Hippocampal formation (tissue), 2 donors: ENCODE measurements at regions not wholly inside any gene's neighbourhood (a gene's known extent, or its start where the extent isn't known, plus 50 kb on each side); places are given as distances from the start of the nearest gene placed in this dataset.

Source experiments
- DNase-seq, 2 donors: peaks; one replicate each; lab custom pipeline; 2025; lab: John Stamatoyannopoulos, UW

DNA sequence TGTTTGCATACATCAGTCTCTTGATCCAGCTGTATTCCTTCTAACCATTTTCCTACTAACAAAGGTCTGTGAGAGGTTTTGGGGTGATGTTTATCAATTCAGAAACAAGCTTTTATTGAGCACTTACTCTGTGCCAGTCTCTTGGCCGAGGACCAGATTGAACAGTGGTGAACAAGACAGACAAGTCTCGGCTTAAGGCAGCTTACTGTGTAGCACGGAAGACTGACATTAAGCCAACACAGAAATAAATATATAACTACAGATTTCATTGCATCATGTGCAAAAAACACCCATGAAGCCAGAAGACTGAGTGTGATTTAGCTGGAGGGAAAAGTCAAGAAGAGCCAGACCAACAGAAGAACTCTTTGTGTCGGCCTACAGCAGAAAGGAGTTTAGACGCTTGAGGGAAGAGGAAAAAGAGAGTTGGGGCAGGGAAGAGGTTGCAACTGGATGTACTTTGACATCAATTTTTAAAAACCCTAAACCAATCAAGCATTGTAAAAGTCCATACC, 549.6 kb upstream of the CITED2 start:
- DNase-seq: no peak

DNA sequence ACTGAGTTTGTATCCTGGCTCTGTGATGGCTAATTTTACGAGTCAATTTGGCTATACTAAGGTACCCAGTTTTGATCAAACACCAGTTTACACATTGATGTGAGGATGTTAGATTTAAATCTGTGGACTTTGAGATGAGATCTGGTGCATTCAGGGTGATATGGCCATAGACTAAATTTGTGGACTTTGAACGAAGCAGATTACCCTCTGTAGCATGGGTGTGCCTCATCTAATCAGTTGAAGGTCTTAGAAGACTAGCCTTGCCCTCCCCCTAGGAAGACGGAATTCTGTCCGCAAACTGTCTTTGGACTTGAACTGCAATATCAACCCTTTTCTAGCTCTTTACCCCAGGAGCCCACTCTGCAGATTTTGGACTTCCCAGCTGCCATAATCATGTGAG, 547.8 kb upstream of the CITED2 start:
- no peak for DNase-seq

DNA sequence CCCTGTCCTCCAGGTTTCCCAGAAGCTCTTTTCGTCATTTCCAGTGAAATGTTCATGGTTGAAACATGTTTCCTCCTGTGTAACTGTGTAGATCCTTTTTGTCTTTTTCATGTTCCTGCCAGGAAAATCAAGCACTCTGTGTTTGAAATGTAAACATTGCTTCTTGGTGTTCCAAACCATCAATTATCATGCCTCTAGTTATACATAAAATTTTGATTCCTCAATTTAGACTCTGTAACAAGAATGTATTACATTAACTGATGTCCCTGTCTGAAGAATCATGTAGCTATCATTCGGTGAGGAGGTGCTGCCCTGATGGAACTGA, 546.3 kb upstream of the CITED2 start:
- DNase-seq: no peak

DNA sequence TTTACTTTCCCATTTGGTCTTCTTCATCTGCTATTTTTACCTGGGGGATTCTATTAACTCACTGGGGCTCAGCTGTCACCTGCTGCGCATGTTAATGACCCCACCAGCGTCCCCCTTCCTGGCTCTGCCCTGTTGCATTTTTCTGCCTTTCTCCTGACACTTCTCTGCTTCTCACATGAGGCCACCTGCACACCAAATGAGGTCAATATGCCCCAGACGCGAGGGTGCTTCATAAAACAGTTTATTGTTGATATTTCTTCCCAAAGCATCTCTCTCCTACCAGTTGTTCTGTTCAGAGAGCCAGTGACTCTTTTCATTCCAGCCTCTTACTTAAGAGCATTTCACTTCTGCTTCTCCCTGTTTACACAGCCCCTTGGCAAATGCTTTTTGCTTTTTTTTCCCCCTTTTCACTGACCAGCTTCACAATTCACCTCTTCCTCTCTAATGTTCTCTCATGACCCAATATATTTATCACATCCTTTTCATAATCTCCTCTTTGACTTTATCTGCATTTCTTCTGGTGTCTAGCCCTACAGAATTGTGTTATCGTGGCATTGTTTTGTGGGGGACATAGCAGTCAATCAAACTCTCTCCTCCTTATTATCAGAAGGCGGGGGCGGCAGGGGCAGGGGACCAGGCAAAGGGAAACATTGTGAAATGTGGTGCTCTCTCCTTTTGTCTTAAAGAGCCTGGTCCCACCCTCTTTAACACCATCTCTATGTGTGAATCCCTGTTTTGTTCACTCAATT, 545.8 kb upstream of the CITED2 start:
- no peak for DNase-seq

DNA sequence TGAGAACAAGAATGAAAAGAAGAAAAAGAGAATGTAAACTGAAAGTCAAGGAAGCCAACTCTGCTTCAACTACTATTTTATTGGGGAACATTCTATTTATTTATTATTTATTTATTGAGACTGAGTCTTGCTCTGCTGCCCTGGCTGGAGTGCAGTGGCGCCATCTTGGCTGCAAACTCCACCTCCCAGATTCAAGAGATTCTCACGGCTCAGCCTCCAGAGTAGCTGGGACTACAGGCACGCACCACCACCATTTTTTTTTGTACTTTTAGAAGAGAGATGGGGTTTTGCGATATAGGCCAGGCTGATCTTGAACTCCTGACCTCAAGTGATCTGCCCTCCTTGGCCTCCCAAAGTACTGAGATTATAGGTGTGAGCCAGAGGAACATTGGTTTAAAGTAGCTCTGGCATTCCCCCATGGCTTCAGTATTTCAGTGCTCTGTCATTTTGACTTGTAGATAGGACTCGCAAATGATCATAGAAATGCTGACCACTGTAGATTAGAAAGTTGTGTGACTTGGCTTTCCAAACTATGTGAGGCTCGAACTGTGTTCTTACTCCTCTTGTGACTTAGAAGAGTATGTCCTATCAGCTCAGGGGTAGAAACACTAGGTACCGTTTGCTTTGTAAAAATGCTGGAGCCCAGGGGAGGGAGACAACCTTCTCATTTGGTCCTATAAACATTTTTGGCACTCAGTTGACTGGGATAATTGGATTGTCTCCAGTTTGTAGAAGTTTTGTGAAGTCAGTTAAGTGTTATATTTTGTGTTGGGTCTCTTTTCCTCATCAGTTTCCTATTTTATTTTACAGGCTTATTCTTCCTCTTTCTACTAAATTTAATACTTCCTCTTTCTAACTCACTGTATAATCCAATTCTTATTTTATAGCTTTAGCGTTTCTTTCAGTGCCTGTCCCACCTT, 544.9 kb upstream of the CITED2 start:
- peak in 1 of 2 donors; percentile 9 for DNase-seq

DNA sequence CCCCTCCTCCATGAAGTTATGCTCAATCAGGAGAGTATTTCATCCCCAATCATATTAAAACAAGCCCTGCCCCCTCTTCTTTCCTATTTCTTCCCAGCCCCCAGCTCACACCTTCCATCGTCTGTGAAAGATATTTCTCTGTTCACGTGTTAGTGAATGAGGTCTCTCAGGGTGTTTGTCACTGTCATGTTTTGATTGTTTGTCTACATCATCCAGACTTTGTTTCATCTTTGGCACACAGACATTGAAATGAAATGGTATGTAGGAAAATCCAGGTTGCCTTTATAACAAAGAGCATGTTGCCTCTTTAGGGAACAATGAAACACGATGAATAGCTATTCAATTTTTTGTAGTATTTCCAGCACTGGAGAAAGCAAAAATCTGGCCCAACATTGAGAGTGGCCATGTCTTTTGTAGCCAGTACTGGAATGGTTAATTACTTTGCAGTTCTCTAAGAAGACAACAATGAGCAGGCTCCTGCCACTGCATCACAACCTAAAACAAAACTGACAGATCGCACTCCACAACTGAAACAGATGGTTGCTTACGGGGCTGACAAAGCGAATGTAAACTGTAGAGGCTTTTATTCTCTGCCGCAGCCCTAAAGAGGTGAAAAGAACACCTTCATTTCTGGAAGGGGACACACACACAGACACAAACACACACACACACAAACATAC, 543.6 kb upstream of the CITED2 start:
- DNase-seq: no peak

DNA sequence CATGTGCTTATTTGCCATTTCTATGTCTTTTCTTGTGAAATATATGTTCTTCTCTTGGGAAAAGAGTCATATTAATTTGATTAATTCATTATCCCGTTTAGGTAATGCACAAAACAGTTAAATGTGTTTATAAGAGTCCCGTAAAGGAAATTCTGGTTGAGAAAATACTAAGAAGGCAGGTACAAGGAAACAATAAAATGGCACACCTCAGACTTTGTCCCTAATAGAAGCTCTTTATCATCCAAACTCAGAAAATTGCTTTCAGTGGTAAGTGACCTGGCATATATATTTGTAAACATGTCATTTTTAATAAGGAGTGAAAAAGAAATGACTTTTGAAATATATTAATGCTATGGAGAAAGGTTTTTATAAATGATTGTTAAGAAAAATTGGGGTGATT, 540.5 kb upstream of the CITED2 start:
- DNase-seq: no peak

DNA sequence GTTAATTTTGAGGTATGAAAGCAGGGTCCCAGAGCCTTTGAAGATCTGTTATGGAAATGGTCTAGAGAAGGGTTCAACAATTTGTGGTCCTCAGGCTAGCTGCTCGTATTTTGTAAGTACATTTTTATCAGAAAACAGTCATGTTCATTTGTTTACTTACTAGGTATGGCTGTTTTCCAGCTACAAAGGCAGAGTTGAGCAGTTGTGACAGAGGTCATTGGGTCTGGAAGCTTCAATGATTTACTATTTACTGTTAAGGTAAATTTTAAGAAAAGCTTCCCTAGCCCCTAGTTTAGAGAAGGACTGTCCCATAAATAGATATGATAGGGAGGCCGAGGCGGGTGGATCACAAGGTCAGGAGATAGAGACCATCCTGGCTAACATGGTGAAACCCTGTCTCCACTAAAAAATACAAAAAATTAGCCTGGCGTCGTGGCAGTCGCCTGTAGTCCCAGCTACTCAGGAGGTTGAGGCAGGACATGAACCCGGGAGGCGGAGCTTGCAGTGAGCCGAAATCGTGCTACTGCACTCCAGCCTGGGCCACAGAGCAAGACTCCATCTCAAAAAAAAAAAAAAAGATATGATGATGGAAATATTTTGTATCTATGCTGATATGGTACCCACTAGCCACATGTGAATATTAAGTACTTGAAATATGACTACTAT, 538.4 kb upstream of the CITED2 start:
- DNase-seq: no peak

DNA sequence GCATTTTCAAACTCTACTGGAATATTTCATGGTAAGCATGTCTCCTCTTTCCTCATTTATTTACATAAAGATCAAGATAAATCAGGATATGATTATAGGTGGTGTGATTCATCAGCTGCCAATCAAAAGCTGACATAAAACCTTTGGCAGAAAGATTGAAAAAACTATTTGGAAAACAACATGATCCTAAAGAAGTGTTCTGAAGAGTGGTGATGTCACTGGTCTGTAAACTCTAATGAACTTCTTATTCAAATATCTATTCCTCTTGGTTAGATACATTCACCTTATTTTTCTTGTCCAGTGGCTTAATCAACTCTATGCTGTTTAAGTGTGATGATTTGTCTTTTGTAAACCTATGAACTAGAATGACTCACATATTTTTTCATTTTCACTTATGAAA, 535.5 kb upstream of the CITED2 start:
- DNase-seq: no peak

DNA sequence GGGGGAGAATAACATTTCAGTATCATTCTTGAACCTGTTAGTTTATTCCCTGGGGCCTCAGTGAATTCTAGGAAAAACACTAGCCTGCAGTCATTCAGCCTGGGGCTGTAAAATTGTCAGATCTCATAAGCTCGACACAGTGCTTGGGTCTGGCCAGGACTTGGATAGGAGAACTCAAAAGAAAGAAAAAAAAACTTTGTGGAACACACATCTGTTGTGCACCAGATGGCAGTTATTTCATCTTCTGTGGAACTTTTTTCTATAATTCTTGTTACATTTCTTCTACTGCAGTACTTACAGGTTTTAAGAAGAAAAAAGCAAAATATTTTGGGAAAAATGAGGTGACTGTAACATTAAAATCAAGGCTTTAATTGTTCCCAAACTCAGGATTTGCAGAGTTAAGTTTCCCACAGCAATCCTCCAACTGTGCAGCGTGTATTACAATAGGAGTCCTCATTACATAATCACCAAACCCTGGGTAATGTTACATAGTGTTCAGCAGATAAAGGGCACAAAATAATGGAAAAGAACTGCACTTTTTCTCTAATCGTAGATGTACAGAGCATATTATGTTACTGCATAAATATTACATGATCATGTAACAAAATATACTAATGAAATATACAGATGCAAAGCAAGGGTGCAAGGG, 531.1 kb upstream of the CITED2 start:
- DNase-seq: peak in 1 of 2 donors; percentile 22

DNA sequence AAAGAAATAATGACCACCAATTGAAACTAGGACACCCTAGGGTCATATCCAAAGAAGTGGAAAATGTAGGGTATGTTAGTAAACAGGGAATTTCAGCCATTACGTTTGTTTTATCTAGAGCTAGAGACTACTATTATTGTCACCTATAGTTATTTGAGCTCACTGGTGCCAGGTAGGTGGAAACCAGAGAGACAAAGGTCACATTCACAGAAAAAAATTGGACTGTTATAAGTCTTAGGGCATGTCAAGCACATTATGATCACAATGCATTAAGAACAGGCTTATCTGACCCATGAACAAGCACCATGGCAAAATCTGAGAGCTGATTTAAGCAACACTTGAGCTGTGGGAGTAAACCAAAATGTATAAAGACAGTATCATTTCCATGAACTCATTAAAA, 530.1 kb upstream of the CITED2 start:
- no peak for DNase-seq

DNA sequence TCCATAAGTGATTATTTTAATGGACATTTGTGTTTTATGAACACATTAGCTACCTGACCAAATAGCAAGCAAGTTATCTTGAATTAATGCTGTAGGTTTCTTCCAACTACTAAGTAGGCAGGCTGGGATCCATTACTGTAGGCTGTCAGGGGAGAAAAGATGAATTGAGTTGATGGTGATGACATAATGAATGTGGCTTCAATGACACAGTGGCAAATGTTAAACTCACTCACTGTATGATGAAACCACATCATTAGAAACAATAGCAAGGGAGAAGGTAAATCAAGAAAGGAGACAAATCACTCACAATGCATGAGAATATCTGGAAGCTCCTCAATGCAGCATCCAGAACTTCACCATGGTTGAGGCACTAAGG, 529.7 kb upstream of the CITED2 start:
- DNase-seq: no peak

DNA sequence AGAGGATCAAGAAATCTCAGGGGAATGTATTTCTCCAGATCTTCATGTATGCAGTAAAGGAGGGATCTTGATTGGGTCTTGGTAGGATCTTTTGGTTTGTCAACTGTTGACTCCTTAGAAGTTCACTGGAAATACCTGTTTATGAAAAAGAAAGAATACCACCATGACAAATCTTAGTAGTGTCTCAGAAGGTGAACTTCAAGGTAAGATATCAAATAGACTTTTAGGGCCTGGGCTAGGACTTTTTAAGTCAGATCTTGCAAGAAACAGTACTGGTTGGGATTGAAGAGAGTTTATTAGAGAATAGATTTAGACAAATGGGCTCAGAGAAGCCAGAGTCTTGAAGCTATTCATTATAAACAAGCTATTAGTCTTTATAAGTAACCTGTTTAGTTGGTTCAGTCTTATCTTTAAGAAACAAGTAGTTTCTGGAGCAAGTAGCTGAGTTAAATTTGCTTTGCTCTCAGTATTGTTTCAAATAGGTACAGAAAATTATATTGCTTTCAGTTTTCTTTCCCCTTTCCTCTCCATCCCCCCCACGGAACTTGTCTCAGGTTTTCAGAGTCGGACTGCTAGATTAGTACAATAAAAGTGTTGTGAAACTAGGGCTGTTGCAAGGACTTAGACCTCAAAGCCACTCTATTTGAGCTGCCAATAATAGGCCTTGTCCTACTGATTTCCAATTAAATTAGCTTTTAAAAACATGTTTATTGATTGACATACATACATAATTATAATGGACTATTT, 529.1 kb upstream of the CITED2 start:
- DNase-seq: no peak

DNA sequence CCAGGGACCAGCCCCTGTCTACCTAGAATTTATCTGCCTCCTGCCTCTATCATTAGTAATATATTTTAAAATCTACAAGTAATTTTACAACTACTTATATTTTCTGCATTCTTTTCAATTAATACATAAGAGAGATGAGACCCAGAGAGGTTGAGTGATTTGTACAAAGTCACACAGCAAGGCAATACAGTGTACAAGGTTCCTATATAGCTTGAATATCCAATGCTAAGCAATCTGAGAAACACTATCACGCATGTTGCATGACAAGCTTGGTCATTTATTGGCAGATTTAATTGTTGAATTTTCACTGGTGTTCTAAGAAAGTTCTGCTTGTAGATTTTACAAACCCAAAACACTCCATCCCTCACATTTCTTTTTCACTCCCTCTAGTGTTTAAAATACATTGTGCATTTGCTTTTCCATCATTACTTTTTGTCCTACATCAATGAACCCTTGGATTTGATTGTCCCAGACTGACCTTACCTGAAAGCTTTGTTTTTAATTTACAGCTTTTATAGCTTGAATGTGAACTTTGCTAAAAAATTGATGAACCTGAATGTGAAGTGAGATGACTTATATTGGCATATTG, 520.9 kb upstream of the CITED2 start:
- no peak for DNase-seq

DNA sequence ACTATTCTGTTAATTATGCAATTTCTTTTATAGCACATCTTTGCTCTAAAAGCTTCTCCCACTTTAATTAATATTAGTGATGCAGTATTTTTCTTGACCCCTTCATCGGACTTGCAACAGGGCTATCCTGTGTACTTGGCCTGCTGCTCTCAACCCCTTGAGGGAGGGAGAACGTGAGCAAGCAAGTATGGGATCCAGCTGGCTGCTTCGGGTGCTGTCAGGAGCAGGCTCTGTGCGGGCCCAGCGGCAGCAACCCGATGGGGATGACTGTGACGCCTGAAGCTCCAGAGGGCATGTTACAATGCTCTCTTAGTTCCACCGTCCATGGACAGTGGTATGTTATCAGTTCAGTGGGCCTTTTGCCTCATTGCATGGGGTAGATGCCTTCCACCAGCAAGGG, 519.8 kb upstream of the CITED2 start:
- no peak for DNase-seq

DNA sequence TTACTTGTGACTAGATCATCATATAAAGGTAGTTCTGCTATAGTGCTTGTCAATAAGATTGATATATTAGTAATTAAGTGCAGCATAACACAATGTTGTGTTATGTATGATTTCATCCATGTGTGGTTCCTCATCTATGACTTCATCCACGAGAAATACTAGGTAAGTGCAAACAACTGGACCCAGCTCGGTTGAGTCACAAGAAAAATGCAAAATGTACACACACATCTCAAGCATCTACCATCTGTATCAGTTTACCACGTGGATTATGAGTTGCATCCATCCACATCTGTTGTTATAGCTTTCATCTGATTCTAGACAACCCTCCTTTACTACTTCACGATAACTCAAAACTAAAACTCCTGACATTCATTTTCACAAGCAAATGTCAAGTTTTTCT, 517.0 kb upstream of the CITED2 start:
- no peak for DNase-seq

DNA sequence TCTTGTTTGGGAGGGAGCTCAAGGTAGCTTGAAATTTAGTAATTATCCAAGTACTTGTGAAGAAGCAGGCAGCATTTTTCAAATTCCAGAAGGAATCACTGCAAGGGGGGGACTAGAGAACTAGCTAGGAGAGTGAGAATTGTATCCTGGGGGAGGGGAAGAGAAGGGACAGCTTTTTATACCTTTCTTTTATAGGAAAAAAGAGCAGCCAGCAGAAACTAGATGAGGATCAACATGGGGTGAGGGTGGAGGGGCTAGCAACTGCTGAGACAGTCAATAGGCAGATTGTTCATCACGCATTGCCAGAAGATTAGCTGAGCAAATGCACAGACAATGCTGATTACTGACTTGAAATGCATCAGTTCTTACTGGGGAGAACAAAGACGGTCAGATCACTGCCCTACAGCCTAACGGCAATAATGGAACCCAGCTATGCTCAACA, 514.3 kb upstream of the CITED2 start:
- no peak for DNase-seq

DNA sequence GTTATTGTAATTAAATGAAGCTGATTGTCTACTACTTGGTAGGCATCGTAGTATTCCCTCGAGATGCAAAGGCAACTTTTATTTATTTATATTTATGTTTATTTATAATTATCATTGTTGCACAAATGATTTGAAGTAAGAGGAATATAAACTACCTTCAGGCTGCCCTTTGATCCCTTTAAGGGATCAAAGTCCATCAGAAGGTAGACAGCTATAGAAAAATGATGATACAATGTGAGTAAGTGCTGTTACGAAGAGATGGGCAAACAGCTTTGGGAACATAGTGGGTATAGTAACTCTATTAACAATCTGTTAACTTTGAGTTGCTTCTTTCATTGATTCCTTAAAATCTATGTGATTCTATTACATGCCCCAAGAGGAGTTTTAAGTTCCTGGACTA, 512.8 kb upstream of the CITED2 start:
- DNase-seq: no peak

DNA sequence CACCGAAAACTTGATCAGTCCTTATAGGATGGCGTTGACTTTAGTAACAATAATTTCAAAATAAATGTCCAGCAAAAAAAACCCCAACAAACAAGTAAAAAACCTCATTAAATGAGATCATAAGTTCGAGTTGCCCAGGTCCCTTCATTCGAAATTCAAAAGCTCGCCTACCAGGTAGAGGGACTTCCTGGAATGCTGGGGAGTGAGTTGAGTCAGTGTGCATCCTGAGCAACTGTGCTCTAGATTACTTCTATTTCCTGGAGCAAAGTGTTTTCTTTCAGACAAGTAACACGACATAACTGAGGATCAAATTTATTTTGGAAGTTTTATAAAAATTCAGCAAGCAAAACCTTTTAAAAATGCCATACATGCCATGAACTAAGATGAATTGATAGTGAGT, 511.9 kb upstream of the CITED2 start:
- DNase-seq: no peak

DNA sequence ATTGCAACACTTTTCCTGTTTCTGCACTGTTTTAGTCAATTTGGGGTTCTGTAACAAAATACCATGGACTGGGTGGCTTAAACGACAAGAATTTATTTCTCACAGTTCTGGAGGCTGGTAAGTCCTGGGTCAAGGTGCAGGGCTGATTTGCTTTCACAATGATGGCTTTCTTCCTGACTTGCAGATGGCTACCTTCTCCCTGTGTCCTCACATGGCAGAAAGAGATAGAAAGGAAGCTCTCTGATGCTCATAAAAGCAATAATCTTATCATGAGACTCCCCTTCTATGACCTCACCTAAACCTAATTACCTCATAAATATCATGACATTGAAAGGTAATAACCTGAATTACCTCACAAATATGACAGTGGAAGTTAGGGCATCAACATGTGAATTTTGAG, 511.5 kb upstream of the CITED2 start:
- no peak for DNase-seq
